HCT116 (cell line): ENCODE measurements at regions not wholly inside any gene's neighbourhood (a gene's known extent, or its start where the extent isn't known, plus 50 kb on each side); places are given as distances from the start of the nearest gene placed in this dataset.

ENCODE experiments used
- ATAC-seq: fragments of 200-7000 bp; cut with Tn5 transposase; 2 replicates; pipeline ENCODE4 v1.9.1; 2020; ENCODE audit warnings: mild to moderate bottlenecking, moderate library complexity
- BruUV-seq: library from RNA; stranded (reverse); fragments of 400-500 nt; replicated peaks from 2 replicates; lab custom pipeline; 2021; lab: Mats Ljungman, UMichigan
- CTCF ChIA-PET: fragments of 300-600 bp; sonication (Branson Sonifier 250); formaldehyde crosslinking; loops from one replicate; lab custom pipeline; 2021; ENCODE audit warnings: antibody characterized with exemption; lab: Charles Lee
- POLR2A ChIA-PET: fragments of 300-600, 350-600 bp; sonication (Branson Sonifier 250); formaldehyde crosslinking; loops from one replicate; lab custom pipeline; 2021; ENCODE audit warnings: antibody characterized with exemption; lab: Charles Lee
- RAD21 ChIA-PET, 2 experiments: fragments of 300-600 bp; sonication (Branson Sonifier 250); formaldehyde crosslinking; loops; one replicate each; lab custom pipeline; 2023; ENCODE audit warnings: low total read pairs in 2 of 2; ENCODE audit not compliant: uncharacterized antibody in 2 of 2, unreplicated experiment in 2 of 2, low non-redundant PET in 1 of 2; lab: Charles Lee
- DNase-seq: peaks from one replicate; pipeline ENCODE4 v3.0.0-alpha.2; 2010; ENCODE audit warnings: low read depth, low spot score
- H2AFZ ChIP-seq: fragments of 200-600 bp; shearing (Covaris generic), sonication (generic); 2 replicates; pipeline ENCODE4 v1.6.1; 2017; ENCODE audit warnings: low read depth, mixed run types, mixed read lengths, antibody characterized with exemption, low read length; ENCODE audit not compliant: poor library complexity, severe bottlenecking
- H3K27ac ChIP-seq: 2 replicates; pipeline ENCODE4 v1.5.1; 2012; ENCODE audit warnings: low read depth, low read length
- H3K27me3 ChIP-seq: fragments of 200-600 bp; sonication (generic); 2 replicates; pipeline ENCODE4 v1.6.1; 2016; ENCODE audit warnings: mixed run types, low read length, mixed read lengths; ENCODE audit not compliant: insufficient read depth
- H3K36me3 ChIP-seq, 2 experiments: fragments of 200-500 bp in 1 of 2; fragments of 200-600 bp in 1 of 2; sonication (Bioruptor generic) in 1 of 2; sonication (generic) in 1 of 2; 2 replicates each; pipeline versions ENCODE4 v1.5.1 to v1.6.1; 2014 to 2016; ENCODE audit warnings: low read length in 2 of 2, inconsistent platforms in 1 of 2, mixed read lengths in 1 of 2, mixed run types in 1 of 2; ENCODE audit not compliant: insufficient read depth in 2 of 2, control insufficient read depth in 1 of 2
- H3K4me1 ChIP-seq, 2 experiments: fragments of 200-600 bp in 1 of 2; sonication (generic) in 1 of 2; 2 replicates each; pipeline versions ENCODE4 v1.5.1 to v1.6.1; 2012 to 2017; ENCODE audit warnings: low read length in 2 of 2, inconsistent platforms in 1 of 2, mild to moderate bottlenecking in 1 of 2, mixed read lengths in 1 of 2, mixed run types in 1 of 2, moderate library complexity in 1 of 2; ENCODE audit not compliant: insufficient read depth in 2 of 2, control insufficient read depth in 1 of 2
- H3K4me2 ChIP-seq: fragments of 200-600 bp; sonication (generic); 2 replicates; pipeline ENCODE4 v1.6.1; 2017; ENCODE audit warnings: mixed run types, low read length, mixed read lengths
- H3K4me3 ChIP-seq, 2 experiments: fragments of 200-600 bp in 1 of 2; sonication (generic) in 1 of 2; replicated peaks in 1 of 2; 2 replicates each; pipeline ENCODE4 v1.5.1; 2011 to 2016; ENCODE audit warnings: low read length in 2 of 2, control low read depth in 1 of 2, low read depth in 1 of 2, mild to moderate bottlenecking in 1 of 2, mixed read lengths in 1 of 2, mixed run types in 1 of 2
- H3K79me2 ChIP-seq: fragments of 200-600 bp; sonication (generic); 2 replicates; pipeline ENCODE4 v1.6.1; 2017; ENCODE audit warnings: mild to moderate bottlenecking, mixed run types, low read length, moderate library complexity, mixed read lengths; ENCODE audit not compliant: insufficient read depth
- H3K9ac ChIP-seq: fragments of 200-600 bp; sonication (generic); 2 replicates; pipeline ENCODE4 v1.6.1; 2016; ENCODE audit warnings: low read length, mixed read lengths
- H3K9me2 ChIP-seq: fragments of 200-600 bp; sonication (generic), shearing (Covaris generic); 2 replicates; pipeline ENCODE4 v1.6.1; 2017; ENCODE audit warnings: mixed run types, mild to moderate bottlenecking, moderate library complexity; ENCODE audit not compliant: insufficient read depth
- H3K9me3 ChIP-seq, 2 experiments: fragments of 200-500 bp in 1 of 2; fragments of 200-600 bp in 1 of 2; sonication (Bioruptor generic) in 1 of 2; sonication (generic) in 1 of 2; 2 replicates each; pipeline ENCODE4 v1.6.1; 2014 to 2017; ENCODE audit warnings: low read length in 2 of 2, mixed read lengths in 2 of 2, inconsistent platforms in 1 of 2, low read depth in 1 of 2, mild to moderate bottlenecking in 1 of 2, mixed run types in 1 of 2, moderate library complexity in 1 of 2; ENCODE audit not compliant: control insufficient read depth in 1 of 2, insufficient read depth in 1 of 2
- H4K20me1 ChIP-seq: fragments of 200-600 bp; sonication (generic), shearing (Covaris generic); 2 replicates; pipeline ENCODE4 v1.6.1; 2017; ENCODE audit warnings: mixed run types, mild to moderate bottlenecking, moderate library complexity; ENCODE audit not compliant: insufficient read depth
- ATF3 ChIP-seq: IDR thresholded peaks from 2 replicates; pipeline ENCODE4 v1.6.1; 2012
- CBX3 ChIP-seq: IDR thresholded peaks from 2 replicates; pipeline ENCODE4 v1.6.1; 2012; ENCODE audit warnings: low read depth
- CEBPB ChIP-seq: IDR thresholded peaks from 2 replicates; pipeline ENCODE4 v1.6.1; 2012; ENCODE audit warnings: low read depth
- CTCF ChIP-seq, 3 experiments: fragments of 200-600 bp in 1 of 3; sonication (generic) in 1 of 3; IDR thresholded peaks in 2 of 3; conservative IDR thresholded peaks in 1 of 3; 2 replicates each; pipeline ENCODE4 v1.5.1; 2012 to 2017; ENCODE audit warnings: low read depth in 2 of 3, low read length in 2 of 3, antibody characterized with exemption in 1 of 3, borderline replicate concordance in 1 of 3, control low read depth in 1 of 3, mild to moderate bottlenecking in 1 of 3, mixed read lengths in 1 of 3, mixed run types in 1 of 3, moderate library complexity in 1 of 3; ENCODE audit not compliant: insufficient read depth in 1 of 3
- EGR1 ChIP-seq: IDR thresholded peaks from 2 replicates; pipeline ENCODE4 v1.6.1; 2012; ENCODE audit warnings: low read depth
- ELF1 ChIP-seq: IDR thresholded peaks from 2 replicates; pipeline ENCODE4 v1.6.1; 2012; ENCODE audit warnings: low read depth, borderline replicate concordance
- EZH2 ChIP-seq: fragments of 200-600 bp; sonication (generic); IDR thresholded peaks from 2 replicates; pipeline ENCODE4 v1.6.1; 2017; ENCODE audit warnings: antibody characterized with exemption, mixed run types
- EZH2phosphoT487 ChIP-seq: fragments of 200-600 bp; IDR thresholded peaks from 2 replicates; pipeline ENCODE4 v1.6.1; 2018; ENCODE audit warnings: antibody characterized with exemption, borderline replicate concordance
- FOSL1 ChIP-seq: IDR thresholded peaks from 2 replicates; pipeline ENCODE4 v1.6.1; 2012; ENCODE audit warnings: low read depth
- JUND ChIP-seq: IDR thresholded peaks from 2 replicates; pipeline ENCODE4 v1.6.1; 2012
- MAX ChIP-seq: IDR thresholded peaks from 2 replicates; pipeline ENCODE4 v1.6.1; 2012
- POLR2AphosphoS5 ChIP-seq: IDR thresholded peaks from 2 replicates; pipeline ENCODE4 v1.6.1; 2011; ENCODE audit warnings: mild to moderate bottlenecking, low read depth, low read length, moderate library complexity
- REST ChIP-seq: IDR thresholded peaks from 2 replicates; pipeline ENCODE4 v1.6.1; 2012; ENCODE audit warnings: low read depth
- SIN3A ChIP-seq: IDR thresholded peaks from 2 replicates; pipeline ENCODE4 v1.6.1; 2012; ENCODE audit warnings: low read depth
- SP1 ChIP-seq: IDR thresholded peaks from 2 replicates; pipeline ENCODE4 v1.6.1; 2012; ENCODE audit warnings: low read depth
- TCF7L2 ChIP-seq: IDR thresholded peaks from 2 replicates; pipeline ENCODE4 v1.7.0; 2011; ENCODE audit warnings: borderline replicate concordance, inconsistent platforms; ENCODE audit not compliant: insufficient read depth, insufficient read length; ENCODE audit errors: extremely low read depth
- YY1 ChIP-seq: IDR thresholded peaks from 2 replicates; pipeline ENCODE4 v1.6.1; 2011; ENCODE audit warnings: low read length, low read depth, moderate library complexity, mild to moderate bottlenecking; ENCODE audit not compliant: insufficient replicate concordance; ENCODE audit errors: extremely low read depth
- ZFX ChIP-seq: fragments of 450-650 bp; IDR thresholded peaks from 2 replicates; pipeline ENCODE4 v1.6.1; 2017
- ZNF274 ChIP-seq: fragments of 200-500 bp; sonication (Bioruptor generic); IDR thresholded peaks from 2 replicates; pipeline ENCODE4 v1.6.1; 2014; ENCODE audit warnings: mild to moderate bottlenecking, low read depth, low read length, inconsistent platforms
- intact Hi-C: fragments of 100-400 bp; cut with micrococcal nuclease; formaldehyde crosslinking; loops from 2 replicates; pipeline ENCODE4 v1.10.0; 2022

- Histone ChIP-seq H3K9ac (no peak overlapping the region), H3K36me3 (no peaks in the 10 kb centered on the region), H3K27ac (no peak overlapping the region), H4K20me1 (no peaks in the 10 kb centered on the region), H3K4me1 (no peaks in the 10 kb centered on the region), H3K79me2 (no peaks in the 10 kb centered on the region), H2AFZ (no peak overlapping the region), H3K4me3 (no peak overlapping the region), H3K4me2 (no peak overlapping the region)
- ChIA-PET POLR2A (no interaction called here), CTCF (no interaction called here)
- no peak for ATAC-seq
- no peak for DNase-seq
- BruUV-seq, result no TSS peak
- TF ChIP-seq JUND, result no peak
- no peak for TF ChIP-seq ATF3
- no peak for TF ChIP-seq CTCF (IDR thresholded peaks at IDR 0.05 in 2 of 3, conservative IDR thresholded peaks at IDR 0.05 in 1 of 3; ENCODE audit: borderline replicate concordance in 1 of 3, insufficient read depth in 1 of 3, low read depth in 2 of 3, low read length in 2 of 3)
- TF ChIP-seq ZFX, result no peak
- no peak for TF ChIP-seq EZH2
- TF ChIP-seq REST, result no peak
- no peak for TF ChIP-seq POLR2AphosphoS5
- no peak for TF ChIP-seq CEBPB
- no peak for TF ChIP-seq FOSL1
- no peak for TF ChIP-seq ELF1
- no peak for TF ChIP-seq YY1
- no peak for TF ChIP-seq CBX3
- no peak for TF ChIP-seq ZNF274
- TF ChIP-seq TCF7L2, result no peak
- no peak for TF ChIP-seq SP1
- no peak for TF ChIP-seq EGR1
- no peak for TF ChIP-seq SIN3A
- TF ChIP-seq EZH2phosphoT487, result no peak
- TF ChIP-seq MAX, result no peak
- TF ChIP-seq, all 23 proteins: peak for 0
- intact Hi-C loops, result no loop called here
- no peaks in the 10 kb centered on the region for H3K27me3 ChIP-seq
- RAD21 ChIA-PET, result no interaction called here
- no peaks in the 10 kb centered on the region; the same call in 1 of the 2 replicates for H3K9me2 ChIP-seq
- no peaks in the 10 kb centered on the region for H3K9me3 ChIP-seq
These were observed 111.9 kb upstream of the PCDH18 start for GRCh38 chr4:137644201-137644600.
